GM18520 (cell line): ENCODE measurements at regions not wholly inside any gene's neighbourhood (a gene's known extent, or its start where the extent isn't known, plus 50 kb on each side); places are given as distances from the start of the nearest gene placed in this dataset.
"Not testable (repeated sequence)": the region's sequence is repeated elsewhere in the genome, so short reads cannot be mapped to it uniquely, and the experiment has no call there.

ENCODE experiments used
- ATAC-seq: cut with Tn5 transposase; IDR thresholded peaks from one replicate; pipeline ENCODE4 v1.9.1; 2021; ENCODE audit not compliant: unreplicated experiment

- no peak for ATAC-seq
Measured at GRCh38 chr15:100720406-100720967, 118.1 kb downstream of the ASB7 start.

- no peak for ATAC-seq
Measured at GRCh38 chr15:100721758-100722550, 119.6 kb downstream of the ASB7 start.

GRCh38 chr15:100722551-100723314 lies 120.3 kb downstream of the ASB7 start:
- ATAC-seq, result no peak

- ATAC-seq, result no peak
Measured at GRCh38 chr15:100723315-100723801, 121.0 kb downstream of the ASB7 start.

- ATAC-seq, result no peak
Measured at GRCh38 chr15:100725121-100726069, 123.0 kb downstream of the ASB7 start.

GRCh38 chr15:100726070-100726420 lies 123.7 kb downstream of the ASB7 start:
- no peak for ATAC-seq

- no peak for ATAC-seq
Measured at GRCh38 chr15:100726421-100727190, 124.2 kb downstream of the ASB7 start.

GRCh38 chr15:100727291-100727851 lies 125.0 kb downstream of the ASB7 start:
- no peak for ATAC-seq

- ATAC-seq, result no peak
Measured at GRCh38 chr15:100728371-100729201, 126.2 kb downstream of the ASB7 start.

GRCh38 chr15:100729461-100729860 lies 127.1 kb downstream of the ASB7 start:
- ATAC-seq, result no peak

- no peak for ATAC-seq
Measured at GRCh38 chr15:100730129-100730528, 127.7 kb downstream of the ASB7 start.

GRCh38 chr15:100730655-100731266 lies 128.4 kb downstream of the ASB7 start:
- ATAC-seq, result no peak

GRCh38 chr15:100731267-100732152 lies 129.1 kb downstream of the ASB7 start:
- no peak for ATAC-seq

GRCh38 chr15:100732211-100733055 lies 130.0 kb downstream of the ASB7 start:
- no peak for ATAC-seq

GRCh38 chr15:100733101-100733842 lies 130.9 kb downstream of the ASB7 start:
- no peak for ATAC-seq

- ATAC-seq, result not testable (repeated sequence)
Measured at GRCh38 chr15:100733843-100734185, 131.4 kb downstream of the ASB7 start.
